Activated CD4-positive, CD25-positive, alpha-beta regulatory T cell treated with anti-CD3 and anti-CD28 coated beads, Interleukin-2, amount 50 U/mL, for 24 hours (primary cell): ENCODE measurements at regions not wholly inside any gene's neighbourhood (a gene's known extent, or its start where the extent isn't known, plus 50 kb on each side); places are given as distances from the start of the nearest gene placed in this dataset.

Source experiments
- ATAC-seq, 2 donors: fragments of 150-1000 bp; cut with Tn5 transposase; one replicate each; pipeline ENCODE4 v1.10.0; 2021; ENCODE audit warnings: mild to moderate bottlenecking in 1 of 2, moderate library complexity in 1 of 2

DNA sequence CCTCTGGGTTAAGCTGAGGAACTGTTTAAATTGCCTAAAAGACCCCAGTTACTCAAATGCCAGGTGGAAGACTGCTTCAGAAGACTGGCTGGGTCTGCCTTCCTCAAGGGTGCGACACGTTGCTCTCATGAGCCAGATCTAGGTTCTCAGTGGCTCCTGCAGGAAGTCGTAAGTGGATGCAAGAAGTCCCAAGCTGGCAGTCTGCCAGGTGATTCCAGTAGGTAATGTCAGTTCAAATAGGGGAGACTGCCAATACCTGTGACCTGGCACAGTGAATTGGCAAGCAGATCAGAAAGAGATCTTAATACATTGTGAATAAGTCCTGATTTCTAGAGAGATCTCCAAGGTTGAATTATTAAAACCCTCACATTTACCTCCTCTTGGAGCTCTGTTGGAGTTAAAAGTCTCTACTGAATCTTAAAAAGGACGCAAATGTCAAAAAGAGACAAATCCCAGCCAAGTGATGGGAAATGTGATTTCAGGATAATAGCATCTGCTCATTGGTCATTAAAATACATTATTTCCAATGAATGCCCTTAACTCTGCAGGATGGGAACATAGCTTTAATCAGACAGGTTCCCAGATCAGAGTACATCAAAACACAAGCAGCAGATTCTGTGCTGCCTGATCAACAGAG is 98.8 kb upstream of the FRMD6 start:
- ATAC-seq: no peak

DNA sequence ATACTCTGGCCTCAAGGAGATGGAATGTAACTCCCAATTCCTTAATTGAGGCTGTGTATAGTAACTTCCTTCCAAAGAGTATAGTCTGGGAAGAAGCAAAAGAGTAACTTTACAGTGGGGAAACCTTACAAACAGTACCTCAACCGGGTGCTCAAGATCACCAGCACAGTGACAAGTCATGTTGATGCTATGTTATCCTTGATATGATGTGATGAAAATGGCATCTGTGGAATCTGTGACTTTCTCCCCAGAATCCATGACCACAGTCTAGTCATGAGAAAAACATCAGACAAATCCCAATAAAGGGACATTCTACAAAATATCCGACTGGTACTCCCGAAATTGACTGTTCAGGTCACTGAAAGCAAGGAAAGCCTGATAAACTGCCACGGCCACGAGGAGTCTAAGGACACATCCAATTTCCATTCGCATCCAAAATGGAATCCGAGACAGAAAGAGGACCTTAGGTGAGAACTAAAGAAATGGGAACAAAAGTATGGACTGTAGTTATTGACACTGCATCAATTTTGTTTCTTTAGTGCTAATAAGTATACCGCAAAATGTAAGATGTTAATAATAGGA is 97.3 kb upstream of the FRMD6 start:
- no peak for ATAC-seq

DNA sequence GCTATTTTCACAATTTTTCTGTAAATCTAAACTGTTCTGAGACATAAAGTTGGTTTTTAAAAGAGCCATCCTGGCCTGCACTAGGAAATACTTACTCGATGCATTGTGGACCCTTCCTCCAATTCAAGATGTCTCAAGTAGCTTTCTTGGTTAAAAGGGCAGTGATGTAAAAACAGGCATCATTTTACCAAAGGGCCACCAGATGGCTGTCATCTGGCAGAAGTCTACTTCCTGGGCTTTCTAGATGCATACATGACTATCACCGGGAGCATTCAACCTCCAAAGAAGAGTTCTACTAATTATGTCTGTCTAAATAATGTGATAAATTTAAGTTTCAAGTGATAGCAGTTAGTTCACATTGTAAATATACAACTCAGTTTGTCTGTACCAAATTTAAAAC is 96.8 kb upstream of the FRMD6 start:
- no peak for ATAC-seq

DNA sequence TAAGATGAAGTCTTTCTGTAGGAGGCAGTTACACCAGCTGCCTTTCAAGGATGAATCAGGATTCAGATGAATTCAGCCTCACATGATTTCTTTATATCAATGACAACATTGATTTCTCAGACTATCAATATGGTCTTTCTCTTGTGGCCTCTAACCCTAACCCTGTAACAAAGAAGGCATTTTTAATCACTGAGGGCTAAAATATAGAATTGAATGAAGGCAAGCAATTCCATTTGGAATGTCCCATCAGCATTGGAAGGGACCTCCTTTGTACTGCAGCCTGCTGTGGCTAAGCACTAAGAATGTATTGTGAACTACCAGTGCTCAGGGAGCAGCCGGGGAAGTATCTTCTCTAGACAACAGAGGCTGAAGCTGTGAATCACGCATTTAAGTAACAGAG is 90.6 kb upstream of the FRMD6 start:
- ATAC-seq: no peak

DNA sequence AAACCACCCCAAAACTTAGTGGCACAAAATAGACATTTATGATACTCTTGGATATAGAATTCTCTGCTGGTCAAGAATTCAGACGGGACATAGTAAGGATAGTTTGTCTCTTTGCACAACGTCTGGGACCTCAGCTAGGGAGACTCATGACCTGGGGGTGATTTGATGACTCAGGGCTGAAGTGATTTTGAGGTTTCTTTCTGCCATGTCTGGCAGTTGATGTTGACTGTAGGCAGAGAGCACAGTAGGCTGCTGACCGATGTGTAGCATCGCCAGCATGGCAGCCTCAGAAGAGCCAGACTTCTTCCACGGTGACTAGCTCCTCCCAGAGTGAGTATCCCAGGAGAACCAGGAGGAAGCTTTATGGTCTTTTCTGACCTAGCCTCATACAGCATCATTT is 88.9 kb upstream of the FRMD6 start:
- ATAC-seq: no peak

DNA sequence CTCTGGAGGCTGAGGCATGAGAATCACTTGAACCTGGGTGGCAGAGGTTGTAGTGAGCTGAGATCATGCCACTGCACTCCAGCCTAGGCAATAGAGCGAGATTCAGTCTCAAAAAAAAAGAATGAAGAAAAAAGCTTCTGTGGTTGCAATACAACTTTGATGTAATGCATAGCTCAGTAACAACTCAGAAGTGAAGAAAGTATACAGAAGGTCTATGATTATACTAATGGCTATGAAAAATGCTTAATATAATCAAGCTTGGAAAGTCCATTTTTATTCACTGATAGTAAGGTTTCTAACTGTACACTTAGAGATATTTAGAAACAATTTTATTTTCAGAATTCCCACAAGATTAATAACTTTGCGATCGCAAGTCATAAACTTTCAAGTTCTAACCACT is 88.2 kb upstream of the FRMD6 start:
- no peak for ATAC-seq

DNA sequence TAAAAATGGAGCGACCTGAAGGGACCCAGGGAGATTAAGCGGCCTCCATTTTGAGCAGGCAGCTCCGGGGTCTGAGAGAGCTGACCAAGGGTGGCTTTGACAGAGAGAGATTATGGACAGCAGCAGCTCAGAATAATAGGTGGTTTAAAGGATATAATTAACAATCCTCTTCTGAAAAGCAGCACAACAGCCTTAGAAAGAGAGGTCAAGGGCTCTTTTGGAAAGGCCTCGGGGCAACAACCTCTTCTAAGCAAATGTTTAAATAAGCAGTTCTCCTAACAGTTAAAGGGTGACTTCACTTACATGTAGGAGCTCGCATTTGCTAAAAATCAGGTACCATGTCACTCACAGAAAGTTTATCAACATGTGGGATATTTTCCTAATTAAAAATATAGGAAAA is 87.2 kb upstream of the FRMD6 start:
- no peak for ATAC-seq

DNA sequence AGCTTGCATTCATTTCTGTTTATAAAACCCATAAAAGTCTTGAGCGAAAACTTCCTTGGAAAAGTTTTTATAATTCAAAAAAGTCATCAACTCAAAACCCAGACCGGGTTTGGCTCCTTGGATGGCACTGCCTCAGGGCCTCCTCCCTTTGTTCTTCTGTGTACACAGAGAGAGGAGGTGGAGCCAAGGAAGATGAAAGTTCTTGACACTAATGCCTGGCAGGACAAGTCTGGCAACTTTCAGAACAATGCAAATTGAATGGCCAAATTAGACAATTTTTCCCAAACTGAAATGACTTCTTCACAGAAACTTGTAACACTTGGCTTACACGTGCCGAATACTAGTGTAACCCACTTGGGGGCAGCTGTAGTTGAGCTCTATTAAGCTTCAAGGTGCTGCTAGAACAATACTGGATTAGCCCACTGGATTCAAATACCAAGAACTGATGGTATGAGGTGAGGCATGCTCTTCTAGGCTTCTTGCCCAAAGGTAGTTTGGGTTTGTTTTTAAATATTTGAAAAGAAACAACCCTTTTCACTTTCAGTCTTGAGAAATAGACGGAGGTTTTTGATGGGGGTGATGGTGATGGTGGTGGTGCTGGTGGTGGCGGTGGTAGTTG is 86.6 kb upstream of the FRMD6 start:
- ATAC-seq: no peak

DNA sequence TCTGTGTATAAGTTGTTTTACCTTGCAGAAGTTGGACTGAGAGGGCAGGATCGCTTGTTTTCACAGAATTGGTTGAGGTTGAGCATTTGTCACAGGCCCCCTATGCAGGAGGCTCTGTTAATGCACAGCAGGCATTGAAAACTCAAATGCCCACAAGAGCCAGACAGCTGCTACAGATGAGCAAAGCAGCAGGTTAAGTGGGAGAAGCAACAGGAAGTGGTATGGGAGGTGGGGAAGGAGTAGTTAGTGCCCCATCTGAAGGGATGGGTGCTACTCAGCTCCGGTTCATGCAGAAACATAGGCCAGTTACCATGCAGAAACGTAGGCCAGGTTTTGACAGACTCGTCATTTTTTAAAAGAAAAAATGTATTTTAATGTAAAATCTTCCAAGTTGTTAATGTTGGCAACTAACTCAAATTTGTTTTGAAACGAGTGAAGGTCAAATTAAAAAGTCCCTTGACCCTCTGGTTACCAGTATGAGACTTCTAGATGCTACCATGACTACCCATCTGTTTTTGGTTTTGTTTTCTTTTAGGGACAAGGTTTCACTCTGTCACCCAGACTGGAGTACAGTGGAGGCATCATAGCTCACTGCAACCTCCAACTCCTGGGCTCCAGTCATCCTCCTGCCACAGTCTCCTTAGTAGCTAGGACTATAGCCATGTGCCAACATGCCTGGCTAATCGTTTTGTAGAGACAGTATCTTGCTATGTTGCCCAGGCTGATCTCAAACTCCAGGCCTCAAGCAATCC is 84.7 kb upstream of the FRMD6 start:
- ATAC-seq: no peak

DNA sequence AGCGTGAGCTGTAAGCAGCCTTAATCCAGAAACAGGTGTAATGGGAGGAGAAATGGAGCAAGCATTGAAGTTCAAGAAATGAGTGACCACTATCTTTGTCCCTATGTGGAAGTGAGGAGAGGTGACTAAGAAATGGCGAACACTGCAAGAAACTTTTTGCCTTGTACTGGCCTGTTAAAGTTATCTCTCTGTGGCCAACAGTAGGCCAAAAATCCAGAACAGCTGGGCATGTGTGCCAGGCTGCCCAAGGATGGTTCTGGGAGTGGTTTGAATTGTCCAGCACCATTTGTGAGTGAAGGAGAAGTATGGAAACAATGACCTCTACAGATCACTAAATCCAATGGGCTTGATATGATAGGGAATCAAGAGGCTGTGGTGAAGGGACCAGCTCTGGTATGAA is 83.3 kb upstream of the FRMD6 start:
- no peak for ATAC-seq

DNA sequence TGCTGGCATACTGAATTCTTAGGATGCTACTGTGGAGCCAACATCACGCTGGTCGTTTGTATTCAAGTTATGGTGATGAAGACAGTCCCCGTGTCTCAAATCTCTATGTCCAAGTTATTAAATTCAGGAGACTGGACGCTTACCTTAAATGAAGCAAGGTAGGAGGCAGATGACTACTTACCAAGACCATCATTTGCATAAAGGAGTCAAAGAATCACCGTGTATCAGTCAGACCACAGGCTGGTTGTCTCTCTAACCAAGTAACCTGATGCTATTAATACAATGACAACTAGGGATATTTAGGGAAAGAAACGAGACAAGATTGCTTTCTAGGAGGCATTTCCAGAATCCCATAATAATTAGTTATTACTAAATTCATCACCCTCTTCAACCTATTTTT is 78.1 kb upstream of the FRMD6 start:
- no peak for ATAC-seq

DNA sequence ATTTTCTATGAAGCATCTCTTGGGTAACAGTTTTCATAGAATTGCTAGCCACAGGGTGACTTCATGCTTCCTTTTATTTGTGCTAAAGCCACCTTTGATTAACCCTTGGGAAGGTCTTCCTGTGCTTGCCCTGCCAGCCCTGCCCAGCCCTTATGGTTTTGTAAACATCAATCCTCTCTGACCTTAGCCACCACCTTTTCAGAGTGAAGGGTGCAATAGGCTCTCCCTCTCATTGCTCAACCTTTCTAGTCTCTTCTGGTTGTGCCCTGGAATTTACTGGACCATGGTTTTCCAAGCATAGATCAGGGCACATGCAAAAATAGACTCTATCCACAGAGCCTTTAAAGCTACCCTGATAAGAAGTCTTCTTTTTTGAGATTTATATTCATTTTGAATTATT is 77.7 kb upstream of the FRMD6 start:
- no peak for ATAC-seq

DNA sequence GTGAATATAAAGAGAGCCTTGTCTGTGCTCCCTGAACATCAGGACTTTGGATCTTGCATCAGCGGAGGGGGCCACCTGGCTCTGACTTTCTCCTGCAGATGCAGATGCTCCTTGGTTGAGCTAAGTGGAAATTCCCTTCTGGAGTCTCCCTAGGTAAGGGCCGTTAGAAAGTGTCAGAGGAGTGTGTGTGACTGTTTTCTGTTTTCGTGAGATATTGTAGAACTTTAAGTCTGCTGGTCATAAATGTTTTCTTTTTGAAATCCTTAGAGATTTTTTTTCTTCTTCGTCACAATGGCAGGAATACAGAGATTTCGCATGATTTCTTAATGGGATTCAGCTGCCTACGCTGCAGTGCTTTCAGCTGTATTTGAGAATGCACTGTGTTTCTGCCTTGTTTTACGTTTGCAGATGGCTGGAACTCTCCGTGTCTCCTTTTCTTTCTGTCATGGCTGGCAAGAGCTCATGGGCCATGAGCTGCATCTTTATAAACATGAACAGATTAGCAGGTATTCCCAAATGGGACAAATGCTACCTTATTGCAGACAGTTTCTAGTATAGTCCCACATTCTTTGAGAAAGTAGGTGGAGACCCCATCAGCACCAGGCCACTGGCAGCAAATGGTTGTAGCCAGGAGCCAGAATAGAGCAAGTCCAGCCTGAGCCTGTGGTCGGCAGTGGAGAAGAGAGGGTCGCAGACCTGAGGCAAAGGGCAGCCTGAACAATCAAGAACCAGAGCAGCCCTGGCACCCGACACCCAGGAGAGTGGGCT is 76.2 kb upstream of the FRMD6 start:
- no peak for ATAC-seq

DNA sequence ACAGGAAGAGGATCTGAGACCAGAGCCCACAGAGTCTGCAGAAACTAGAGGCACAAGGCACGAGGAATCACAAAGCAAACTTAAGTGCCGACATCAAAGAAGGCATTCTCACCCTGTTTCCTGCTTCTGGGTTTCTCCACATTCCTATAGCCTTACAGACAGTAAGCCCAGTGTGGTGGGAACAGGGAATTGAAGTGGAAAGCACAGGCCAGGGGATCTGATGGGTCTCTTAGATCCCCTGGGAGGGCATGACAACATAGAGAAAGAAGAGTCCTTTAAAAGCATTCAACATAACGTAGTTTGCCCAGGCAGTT is 75.6 kb upstream of the FRMD6 start:
- no peak for ATAC-seq

DNA sequence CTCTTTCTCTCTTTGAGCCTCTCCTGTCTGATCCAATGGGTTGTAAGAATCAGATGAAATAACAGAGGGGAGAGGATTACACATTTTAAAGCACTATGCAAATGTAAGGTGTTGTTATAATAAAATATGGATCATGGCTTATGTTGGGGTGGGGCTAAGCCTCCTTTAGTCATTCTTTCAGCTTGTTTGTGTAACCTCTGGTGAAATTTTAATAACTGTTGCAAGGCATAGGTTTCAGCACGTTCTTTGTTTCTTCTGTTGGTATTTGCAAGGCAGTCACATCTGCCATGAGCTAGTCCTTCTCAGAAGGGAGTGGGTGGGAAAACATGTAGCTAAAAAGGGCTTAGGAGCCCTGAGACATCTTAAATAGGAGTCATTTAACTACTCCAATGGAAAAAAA is 74.8 kb upstream of the FRMD6 start:
- ATAC-seq: no peak

DNA sequence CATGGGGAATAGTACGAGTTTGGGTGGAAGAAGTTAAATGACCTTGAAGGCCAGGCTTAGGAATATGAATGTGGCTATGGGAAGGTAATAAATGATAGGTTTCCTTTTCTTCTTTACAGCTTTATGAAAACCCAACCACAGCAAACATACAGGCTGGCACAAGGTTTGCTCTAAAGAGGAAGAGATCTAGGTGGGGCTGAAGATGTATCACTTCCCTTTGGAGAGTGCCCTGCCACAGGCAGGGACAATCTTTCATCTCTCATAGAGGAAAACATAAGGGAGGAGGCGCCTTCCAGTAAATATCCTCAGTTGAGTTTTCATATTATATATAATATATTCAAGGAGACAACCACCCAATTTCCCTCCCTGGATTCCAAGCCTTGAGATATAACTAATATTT is 72.9 kb upstream of the FRMD6 start:
- ATAC-seq: no peak

DNA sequence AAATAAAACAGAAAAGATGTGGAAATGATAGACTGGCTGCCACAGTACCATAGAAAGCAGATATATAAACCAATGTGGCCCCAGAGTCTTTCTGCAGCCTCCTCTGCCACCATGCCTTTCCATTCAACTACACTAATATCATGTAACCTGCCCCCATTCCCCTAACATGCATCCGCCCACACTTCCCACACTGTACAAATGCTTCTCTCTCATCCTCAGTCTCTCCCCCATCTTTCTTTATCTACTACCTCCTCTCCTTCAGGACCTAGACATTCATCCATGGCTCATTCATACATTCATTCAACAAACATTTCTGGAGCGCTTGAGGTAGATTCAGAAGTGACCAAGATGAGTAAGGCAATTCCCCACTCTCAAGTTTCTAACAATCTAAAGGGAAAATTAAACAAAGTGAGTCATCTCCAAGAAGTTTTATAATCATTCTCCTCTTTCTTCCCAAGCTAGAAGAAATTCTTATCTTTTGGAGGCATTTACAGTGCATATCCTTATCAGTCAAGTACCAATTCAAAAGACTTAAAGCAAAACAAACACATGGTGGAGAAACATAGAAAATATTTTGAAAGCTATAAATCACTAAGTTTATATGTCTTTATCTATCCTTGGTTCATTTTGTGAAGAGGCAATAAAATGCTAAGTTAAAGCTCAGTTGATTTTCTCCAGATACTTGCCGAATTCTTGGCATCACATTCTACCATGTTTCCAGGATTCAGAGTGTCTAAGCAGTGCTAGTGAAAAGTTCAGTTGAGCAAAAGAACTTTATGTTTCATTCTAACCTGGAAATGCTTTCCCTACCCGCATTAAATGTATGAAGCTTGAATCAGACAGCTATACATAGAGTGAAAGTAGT is 70.5 kb upstream of the FRMD6 start:
- ATAC-seq: no peak

DNA sequence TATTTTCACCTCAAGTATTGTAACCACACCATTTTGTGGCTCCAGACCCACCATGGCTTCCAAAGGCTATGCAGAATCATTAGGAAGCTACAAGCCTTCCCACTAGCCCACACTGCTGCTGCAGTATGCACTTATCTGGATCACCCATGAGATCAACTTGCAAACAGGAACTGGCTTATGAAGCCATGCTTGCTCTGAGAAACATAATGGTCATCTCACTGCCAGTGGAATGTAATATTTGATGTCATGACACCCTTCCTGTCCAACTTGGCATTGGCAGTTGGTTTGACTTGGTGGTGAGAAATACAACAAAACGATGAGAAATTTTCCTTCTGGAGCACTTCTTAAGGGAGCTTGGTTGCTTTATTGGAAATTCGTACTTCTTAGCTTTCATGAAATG is 69.3 kb upstream of the FRMD6 start:
- ATAC-seq: no peak

DNA sequence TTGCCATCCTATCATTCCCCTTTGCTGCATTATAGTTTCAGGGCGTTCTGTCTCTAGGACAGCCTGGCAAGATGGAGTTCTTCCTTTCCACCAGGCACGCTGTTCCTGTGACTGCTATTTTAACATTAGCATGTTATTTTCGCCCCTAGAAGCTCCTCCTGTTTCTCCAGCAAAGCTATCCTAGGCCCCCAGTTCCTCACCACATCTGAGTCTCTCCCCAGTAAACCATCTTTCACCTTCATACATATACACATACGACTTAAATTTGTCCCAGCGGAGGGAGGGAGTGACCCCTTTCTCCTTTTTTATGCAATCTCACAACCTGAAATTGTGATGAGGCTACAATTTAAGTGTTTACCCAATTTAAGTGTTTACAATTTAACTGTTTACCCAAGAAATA is 66.7 kb upstream of the FRMD6 start:
- no peak for ATAC-seq

DNA sequence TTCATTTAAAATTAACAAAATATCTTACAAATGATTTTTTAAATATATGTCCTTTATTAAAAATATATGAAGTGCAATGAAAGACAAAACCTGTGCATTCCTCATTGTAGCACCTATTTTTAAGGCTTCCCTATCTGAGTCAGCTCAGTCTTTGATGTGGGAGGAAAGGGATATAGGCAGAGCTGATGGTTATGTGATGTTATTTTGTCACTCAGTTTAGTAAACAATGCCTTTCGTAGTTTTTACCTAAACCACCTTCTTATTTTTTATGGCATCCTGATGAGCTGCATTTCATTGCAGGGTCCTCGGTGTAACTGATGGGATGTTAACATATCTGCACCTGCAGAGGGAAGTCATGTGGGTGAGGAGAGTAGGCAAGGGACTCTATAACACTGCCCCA is 58.9 kb upstream of the FRMD6 start:
- ATAC-seq: no peak

DNA sequence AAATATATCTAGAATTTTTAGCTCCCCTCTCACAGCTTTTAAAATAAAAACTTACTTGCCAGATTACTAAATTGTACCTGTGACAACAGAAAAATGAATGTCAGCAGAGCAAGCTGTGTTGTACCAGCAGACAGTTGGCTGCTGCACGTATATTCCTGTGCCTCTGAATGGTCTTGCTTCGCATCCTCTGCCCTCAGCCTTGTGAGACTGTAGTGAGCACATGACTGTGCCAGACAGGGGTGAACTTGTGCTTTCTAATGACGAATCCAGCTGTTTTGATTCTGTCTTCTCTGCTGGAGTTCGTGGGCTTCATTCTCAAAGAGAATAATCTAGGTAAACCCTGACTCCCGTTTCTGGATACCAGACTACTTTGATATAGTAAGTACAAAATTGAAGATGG is 58.3 kb upstream of the FRMD6 start:
- ATAC-seq: no peak

DNA sequence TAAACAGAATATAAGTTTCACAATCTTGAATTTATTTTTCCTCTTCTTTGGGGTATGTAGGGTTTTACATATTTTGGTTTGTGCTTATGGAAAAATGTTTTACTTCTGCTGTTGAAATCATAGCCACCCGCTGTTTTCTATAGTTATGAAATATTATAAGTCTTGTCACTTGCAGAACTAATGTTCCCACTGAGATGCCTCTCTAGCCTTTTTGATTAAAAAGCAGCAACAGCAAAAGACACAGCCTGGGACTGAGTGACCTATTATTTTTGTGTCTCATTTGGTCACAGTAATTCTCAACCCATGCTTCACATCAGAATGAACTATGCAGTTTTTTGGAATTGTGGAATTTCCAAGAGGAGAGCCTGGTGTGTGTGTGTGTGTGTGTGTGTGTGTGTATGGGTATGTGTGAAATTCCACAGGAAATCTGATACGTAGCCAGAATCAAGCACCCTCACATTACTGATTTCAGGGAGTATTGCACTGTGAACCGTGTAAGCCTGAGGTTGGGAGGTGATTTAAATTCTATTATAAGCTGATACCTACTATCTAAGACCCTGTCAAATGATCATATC is 55.7 kb upstream of the FRMD6 start:
- no peak for ATAC-seq
